Spinal cord (tissue), 9 donors: ENCODE measurements at regions not wholly inside any gene's neighbourhood (a gene's known extent, or its start where the extent isn't known, plus 50 kb on each side); places are given as distances from the start of the nearest gene placed in this dataset.
A peak's percentile ranks its signal among the peaks of the same experiment; 100 is the strongest.

Experiments
- DNase-seq, 6 donors: peaks; one replicate each; pipeline versions ENCODE4 v3.0.0 to v3.0.0-alpha.2; 2013 to 2015; ENCODE audit warnings: low spot score in 6 of 6, low read depth in 4 of 6
- H3K27ac ChIP-seq: one replicate; pipeline ENCODE4 v1.5.1; 2013; ENCODE audit warnings: low read depth, low read length, control low read depth
- H3K27me3 ChIP-seq: one replicate; pipeline ENCODE4 v1.6.1; 2013; ENCODE audit warnings: low read length; ENCODE audit not compliant: control insufficient read depth, insufficient read depth
- H3K36me3 ChIP-seq: one replicate; pipeline ENCODE4 v1.6.1; 2013; ENCODE audit warnings: low read length; ENCODE audit not compliant: control insufficient read depth, insufficient read depth
- H3K4me1 ChIP-seq: one replicate; pipeline ENCODE4 v1.6.1; 2013; ENCODE audit warnings: low read length; ENCODE audit not compliant: control insufficient read depth, insufficient read depth
- H3K4me3 ChIP-seq: one replicate; pipeline ENCODE4 v1.5.1; 2013; ENCODE audit warnings: low read depth, low read length, control low read depth
- H3K9me3 ChIP-seq: one replicate; pipeline ENCODE4 v1.6.1; 2013; ENCODE audit warnings: low read length; ENCODE audit not compliant: control insufficient read depth, insufficient read depth
- WGBS: methylation state at CpG from one replicate; pipeline ENCODE4 v1.1.5; 2013; ENCODE audit warnings: missing lambda C conversion rate; ENCODE audit not compliant: insufficient coverage; 5-methylcytosine and 5-hydroxymethylcytosine counted together
- donor health status: healthy.

DNA sequence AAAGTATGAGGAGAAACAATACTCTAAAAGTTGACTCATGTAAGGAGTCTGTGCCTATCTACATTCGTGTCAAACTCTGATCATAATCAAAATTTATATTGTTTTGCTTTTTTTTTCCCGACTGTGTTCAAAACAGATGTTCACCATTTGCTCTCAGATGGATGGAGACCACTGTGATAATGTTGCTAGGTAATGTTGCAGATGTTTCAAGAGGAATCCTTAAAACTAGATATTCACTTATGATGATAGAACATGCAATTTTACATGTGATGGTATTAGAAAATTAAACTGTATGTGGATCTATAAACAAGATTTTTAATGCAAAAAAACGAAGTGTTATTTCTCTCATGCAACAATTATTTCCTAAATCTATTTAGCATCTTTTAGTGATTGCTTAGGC is 1080.1 kb downstream of the REEP3 start:
- Histone ChIP-seq H3K36me3 (no peaks in the 10 kb centered on the region), H3K4me1 (no peaks in the 10 kb centered on the region), H3K27ac (no peak overlapping the region), H3K9me3 (no peaks in the 10 kb centered on the region), H3K27me3 (no peaks in the 10 kb centered on the region), H3K4me3 (no peak overlapping the region)
- no CpG with 5 or more reads among the region's 3 CpGs for WGBS
- no peak for DNase-seq

GRCh38 chr10:64617085-64617484 is 1095.9 kb downstream of the REEP3 start:
- no CpG with 5 or more reads among the region's 3 CpGs for WGBS
- H3K36me3 ChIP-seq, result no peaks in the 10 kb centered on the region
- H3K27me3 ChIP-seq, result no peaks in the 10 kb centered on the region
- no peak overlapping the region for H3K4me3 ChIP-seq
- no peak overlapping the region for H3K27ac ChIP-seq
- no peaks in the 10 kb centered on the region for H3K4me1 ChIP-seq
- no peaks in the 10 kb centered on the region for H3K9me3 ChIP-seq
- no peak for DNase-seq

- Histone ChIP-seq H3K36me3 (no peaks in the 10 kb centered on the region), H3K27me3 (no peaks in the 10 kb centered on the region), H3K4me1 (no peaks in the 10 kb centered on the region), H3K9me3 (no peaks in the 10 kb centered on the region), H3K27ac (no peak overlapping the region), H3K4me3 (no peak overlapping the region)
- WGBS, result 92% methylated on average over 2 of the region's 2 CpGs
- no peak for DNase-seq
These were observed 1097.9 kb downstream of the REEP3 start for GRCh38 chr10:64619102-64619501.

- WGBS, result no CpG with 5 or more reads among the region's 1 CpG
- peak in 2 of 6 donors; percentile 36 to 59 for DNase-seq
These were observed 1105.7 kb downstream of the REEP3 start for GRCh38 chr10:64626924-64627323.

GRCh38 chr10:64630534-64630933 is 1109.3 kb downstream of the REEP3 start:
- WGBS, result no CpG with 5 or more reads among the region's 3 CpGs
- Histone ChIP-seq H3K36me3 (no peaks in the 10 kb centered on the region), H3K4me1 (no peaks in the 10 kb centered on the region), H3K4me3 (no peak overlapping the region), H3K27ac (no peak overlapping the region), H3K9me3 (no peaks in the 10 kb centered on the region), H3K27me3 (no peaks in the 10 kb centered on the region)
- DNase-seq, result no peak

More at GRCh38 chr10:64626924-64627323, 1105.7 kb downstream of the REEP3 start:
- Histone ChIP-seq H3K4me1 (no peaks in the 10 kb centered on the region), H3K27me3 (no peaks in the 10 kb centered on the region), H3K36me3 (no peaks in the 10 kb centered on the region), H3K27ac (no peak overlapping the region), H3K9me3 (no peaks in the 10 kb centered on the region), H3K4me3 (no peak overlapping the region)

DNA sequence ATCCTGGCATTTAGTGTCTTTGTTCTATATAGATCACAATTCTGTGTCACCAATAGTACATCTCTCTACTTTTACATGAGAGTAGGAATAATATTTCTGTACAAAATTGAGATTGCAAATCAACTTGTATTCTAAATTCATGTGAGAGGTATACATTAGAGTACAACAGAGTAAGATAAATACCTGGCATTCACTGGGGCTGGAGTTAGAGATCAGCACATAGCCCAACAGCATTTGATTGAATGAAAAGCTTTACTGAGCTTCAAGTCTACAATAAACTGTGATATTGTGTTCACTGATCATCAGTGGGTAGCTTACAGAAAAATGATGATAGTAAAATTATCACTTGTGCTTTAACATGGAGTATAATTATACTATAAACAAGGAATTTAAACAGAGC is 1114.7 kb downstream of the REEP3 start:
- Histone ChIP-seq H3K4me3 (no peak overlapping the region), H3K9me3 (no peaks in the 10 kb centered on the region), H3K27ac (no peak overlapping the region), H3K4me1 (no peaks in the 10 kb centered on the region), H3K27me3 (no peaks in the 10 kb centered on the region), H3K36me3 (no peaks in the 10 kb centered on the region)
- no peak for DNase-seq

DNA sequence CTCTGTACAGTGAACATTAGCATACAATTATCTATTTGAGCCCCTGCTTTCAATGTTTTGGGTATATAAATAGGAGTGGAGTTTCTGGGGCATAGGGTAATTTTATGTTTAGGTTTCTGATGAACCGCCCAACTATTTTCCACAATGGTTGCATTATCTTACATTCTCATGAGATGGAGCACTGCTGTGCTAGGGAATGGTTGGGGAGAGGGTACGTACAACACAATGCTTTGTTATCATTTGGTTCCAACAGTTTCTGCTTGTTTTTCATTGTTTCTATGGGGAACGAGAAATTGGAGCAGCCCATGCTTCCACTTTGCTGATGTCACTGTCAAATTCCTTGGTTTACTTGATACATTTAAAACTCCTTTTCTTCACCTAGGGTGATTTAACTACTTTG is 1115.3 kb downstream of the REEP3 start:
- DNase-seq, result peak in 1 of 6 donors; percentile 9
- Histone ChIP-seq H3K4me1 (no peaks in the 10 kb centered on the region), H3K9me3 (no peaks in the 10 kb centered on the region), H3K27ac (no peak overlapping the region), H3K27me3 (no peaks in the 10 kb centered on the region), H3K36me3 (no peaks in the 10 kb centered on the region), H3K4me3 (no peak overlapping the region)
- 73% methylated on average over 2 of the region's 3 CpGs for WGBS

DNA sequence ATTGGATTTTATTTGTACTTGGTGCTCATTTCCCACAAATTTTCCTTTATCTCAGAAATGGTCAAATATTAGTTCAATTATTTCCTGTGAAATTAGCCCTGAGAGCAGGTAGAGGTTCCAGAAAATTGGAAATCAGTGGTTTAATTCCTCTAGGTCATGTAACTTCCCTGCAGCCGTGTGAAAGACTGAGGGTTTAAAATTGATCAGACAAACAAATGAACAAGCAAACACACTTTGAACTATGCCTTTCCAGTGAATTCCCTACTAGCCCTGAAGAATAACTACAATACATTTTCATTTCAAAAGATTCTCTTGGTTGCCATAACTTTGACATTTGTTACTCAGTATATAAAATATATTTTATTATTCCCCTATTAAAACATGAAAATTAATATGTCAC is 1116.7 kb downstream of the REEP3 start:
- Histone ChIP-seq H3K9me3 (no peaks in the 10 kb centered on the region), H3K27me3 (no peaks in the 10 kb centered on the region), H3K27ac (no peak overlapping the region), H3K4me3 (no peak overlapping the region), H3K36me3 (no peaks in the 10 kb centered on the region), H3K4me1 (no peaks in the 10 kb centered on the region)
- WGBS, result no CpG with 5 or more reads among the region's 1 CpG
- DNase-seq, result no peak

DNA sequence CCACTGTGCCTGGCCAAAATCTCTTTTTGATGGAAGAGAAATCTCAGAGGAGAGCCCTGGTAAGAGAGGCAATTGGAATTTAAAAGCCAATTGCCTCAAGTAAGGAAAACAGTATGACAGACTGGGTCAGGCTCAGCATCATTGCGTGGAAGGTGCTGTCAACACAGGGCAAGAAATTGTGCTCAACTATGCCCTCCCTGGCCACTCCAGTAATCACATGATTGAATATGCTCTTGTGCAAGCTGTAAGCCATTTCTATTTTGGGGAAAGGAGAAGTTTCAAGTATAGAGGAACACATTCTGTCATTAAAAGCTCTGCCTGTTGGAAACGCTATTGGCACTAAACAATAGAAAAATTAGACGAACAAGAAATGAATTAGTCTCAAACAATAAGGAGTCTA is 1127.7 kb downstream of the REEP3 start:
- H3K27ac ChIP-seq, result no peak overlapping the region
- 100% methylated on average over 1 of the region's 3 CpGs for WGBS
- H3K9me3 ChIP-seq, result no peaks in the 10 kb centered on the region
- no peaks in the 10 kb centered on the region for H3K27me3 ChIP-seq
- no peak overlapping the region for H3K4me3 ChIP-seq
- no peak for DNase-seq
- H3K4me1 ChIP-seq, result no peaks in the 10 kb centered on the region
- no peaks in the 10 kb centered on the region for H3K36me3 ChIP-seq

GRCh38 chr10:64658528-64658927 is 1137.3 kb downstream of the REEP3 start:
- WGBS, result no CpG with 5 or more reads among the region's 2 CpGs
- no peak overlapping the region for H3K4me3 ChIP-seq
- H3K27me3 ChIP-seq, result no peaks in the 10 kb centered on the region
- no peaks in the 10 kb centered on the region for H3K36me3 ChIP-seq
- H3K9me3 ChIP-seq, result no peaks in the 10 kb centered on the region
- no peak overlapping the region for H3K27ac ChIP-seq
- DNase-seq, result peak in 1 of 6 donors; percentile 17
- H3K4me1 ChIP-seq, result no peaks in the 10 kb centered on the region
